ENCODE measurements at regions not wholly inside any gene's neighbourhood (a gene's known extent, or its start where the extent isn't known, plus 50 kb on each side); places are given as distances from the start of the nearest gene placed in this dataset.

DNA sequence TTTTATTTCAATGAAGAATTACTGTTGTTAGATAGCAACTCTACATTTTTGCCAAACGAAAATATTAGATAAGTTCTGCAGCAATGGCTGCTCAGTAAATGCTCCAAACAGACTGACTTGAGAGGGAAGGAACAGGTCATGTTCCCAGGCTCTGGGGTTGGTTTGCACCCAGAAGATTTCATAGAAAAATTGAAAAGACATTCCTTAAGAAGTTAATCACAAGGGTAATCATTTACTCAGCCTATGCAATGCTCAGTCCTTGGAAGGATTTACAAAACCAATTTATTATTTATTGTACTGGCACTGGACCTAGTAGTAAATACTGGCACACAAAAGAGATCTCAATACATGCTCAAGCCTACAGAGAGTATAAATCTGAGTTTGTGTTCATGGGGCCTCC is 179.1 kb upstream of the MTNR1B start:
- TF ChIP-seq, protein P1, sequence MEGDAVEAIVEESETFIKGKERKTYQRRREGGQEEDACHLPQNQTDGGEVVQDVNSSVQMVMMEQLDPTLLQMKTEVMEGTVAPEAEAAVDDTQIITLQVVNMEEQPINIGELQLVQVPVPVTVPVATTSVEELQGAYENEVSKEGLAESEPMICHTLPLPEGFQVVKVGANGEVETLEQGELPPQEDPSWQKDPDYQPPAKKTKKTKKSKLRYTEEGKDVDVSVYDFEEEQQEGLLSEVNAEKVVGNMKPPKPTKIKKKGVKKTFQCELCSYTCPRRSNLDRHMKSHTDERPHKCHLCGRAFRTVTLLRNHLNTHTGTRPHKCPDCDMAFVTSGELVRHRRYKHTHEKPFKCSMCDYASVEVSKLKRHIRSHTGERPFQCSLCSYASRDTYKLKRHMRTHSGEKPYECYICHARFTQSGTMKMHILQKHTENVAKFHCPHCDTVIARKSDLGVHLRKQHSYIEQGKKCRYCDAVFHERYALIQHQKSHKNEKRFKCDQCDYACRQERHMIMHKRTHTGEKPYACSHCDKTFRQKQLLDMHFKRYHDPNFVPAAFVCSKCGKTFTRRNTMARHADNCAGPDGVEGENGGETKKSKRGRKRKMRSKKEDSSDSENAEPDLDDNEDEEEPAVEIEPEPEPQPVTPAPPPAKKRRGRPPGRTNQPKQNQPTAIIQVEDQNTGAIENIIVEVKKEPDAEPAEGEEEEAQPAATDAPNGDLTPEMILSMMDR (IDR thresholded peaks at IDR 0.05; ENCODE audit: insufficient read depth, low read depth, low read length): no peak
- DNase-seq (ENCODE audit: low read depth): no peak
- no peak overlapping the region for H3K4me3 ChIP-seq (ENCODE audit: low read depth, low read length)

DNA sequence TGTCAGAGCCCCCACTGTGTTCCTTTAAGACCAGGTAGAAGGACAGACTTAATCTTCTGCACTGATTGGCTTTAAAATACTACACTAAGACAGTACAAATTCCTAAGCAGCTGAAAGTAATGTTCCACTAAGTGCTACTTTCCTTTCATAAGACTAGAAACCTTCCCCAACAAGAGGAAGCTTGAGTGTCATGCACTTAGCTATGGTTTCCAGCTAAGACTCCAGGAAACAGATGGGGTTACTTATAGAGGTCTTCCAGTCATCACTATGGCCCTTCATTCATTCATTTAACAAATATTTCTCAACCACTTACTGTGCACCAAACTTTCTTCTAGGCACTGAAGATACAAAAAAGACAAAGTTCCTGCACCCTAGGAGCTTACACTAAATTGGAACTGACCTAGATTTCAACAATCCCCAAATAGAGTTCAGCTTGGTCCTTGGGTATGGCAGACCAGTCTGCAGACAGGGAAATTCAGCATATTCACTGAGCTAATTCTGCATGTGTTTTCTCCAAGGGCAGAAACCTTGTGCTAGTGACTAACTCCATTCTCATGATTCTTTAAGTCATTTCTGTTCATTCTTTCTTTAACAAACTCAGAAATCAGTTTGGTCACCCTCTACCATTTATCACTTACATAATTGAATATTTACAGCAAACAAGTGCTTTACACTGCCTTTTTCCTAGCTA is 178.4 kb upstream of the MTNR1B start:
- TF ChIP-seq, protein P1 (IDR thresholded peaks at IDR 0.05; ENCODE audit: insufficient read depth, low read depth, low read length): no peak
- H3K4me3 ChIP-seq (ENCODE audit: low read depth, low read length): no peak overlapping the region
- no peak for DNase-seq (ENCODE audit: low read depth)

DNA sequence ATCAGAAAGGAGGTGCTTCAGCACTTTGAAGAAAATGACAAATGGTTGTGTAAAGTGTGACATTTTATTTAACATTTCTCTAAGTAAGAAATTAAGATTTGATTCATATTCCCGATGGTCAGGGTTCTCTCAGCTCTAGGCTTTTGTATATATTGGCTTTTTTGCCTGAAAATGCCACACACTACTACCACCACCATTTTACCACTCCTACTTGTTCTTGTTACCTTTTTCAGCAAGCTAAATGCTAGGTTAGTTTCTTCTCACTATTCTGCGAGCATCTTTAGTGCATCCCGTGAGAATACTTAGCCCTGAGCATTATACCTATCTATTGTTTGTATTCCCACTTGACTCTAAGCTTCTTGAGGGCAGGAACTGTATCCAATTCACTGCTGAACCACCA is 177.6 kb upstream of the MTNR1B start:
- no peak overlapping the region for H3K4me3 ChIP-seq (ENCODE audit: low read depth, low read length)
- no peak for DNase-seq (ENCODE audit: low read depth)
- TF ChIP-seq, protein P1 (IDR thresholded peaks at IDR 0.05; ENCODE audit: insufficient read depth, low read depth, low read length): no peak

DNA sequence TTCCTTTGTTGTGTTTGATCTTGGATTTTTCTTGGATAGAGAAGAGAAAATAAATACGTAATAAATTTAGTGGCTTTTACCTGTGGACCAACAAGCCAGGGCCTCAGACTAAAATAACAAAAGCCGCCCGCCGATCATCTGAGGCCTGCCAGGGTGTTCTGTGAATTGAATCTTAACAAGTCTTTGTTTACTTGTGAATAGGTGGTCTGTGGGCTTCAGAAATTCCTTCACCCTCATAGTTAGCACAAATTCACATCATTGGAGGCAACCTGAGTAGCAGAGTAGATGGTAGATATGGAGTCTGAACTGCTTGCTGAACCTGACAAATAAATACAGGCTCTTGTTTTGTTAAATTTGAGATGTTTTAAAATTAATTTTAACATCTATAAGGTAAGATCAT is 176.3 kb upstream of the MTNR1B start:
- DNase-seq (ENCODE audit: low read depth): no peak
- TF ChIP-seq, protein P1 (IDR thresholded peaks at IDR 0.05; ENCODE audit: insufficient read depth, low read depth, low read length): no peak

DNA sequence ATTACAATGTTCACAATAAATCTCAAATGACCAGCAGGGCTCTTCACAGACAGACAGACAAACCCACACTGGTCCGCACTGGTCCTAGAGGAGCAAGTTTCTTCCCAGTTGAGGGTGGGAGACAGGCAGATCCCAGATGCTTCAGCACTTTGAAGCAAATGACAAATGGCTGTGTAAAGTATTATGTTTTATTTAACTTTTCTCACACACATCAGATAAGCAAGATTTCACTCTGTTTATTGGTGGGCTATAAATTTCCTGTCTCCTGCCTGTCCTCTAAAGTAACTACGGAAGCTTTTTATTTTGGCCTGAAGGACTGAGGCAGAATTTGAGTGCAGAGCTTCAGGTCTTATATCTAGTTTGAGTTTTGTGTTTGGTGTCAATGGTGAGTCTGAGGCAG is 174.7 kb upstream of the MTNR1B start:
- TF ChIP-seq, protein P1 (IDR thresholded peaks at IDR 0.05; ENCODE audit: insufficient read depth, low read depth, low read length): no peak
- no peak overlapping the region for H3K4me3 ChIP-seq (ENCODE audit: low read depth, low read length)
- no peak for DNase-seq (ENCODE audit: low read depth)

More for the DNA sequence above, 176.3 kb upstream of the MTNR1B start:
- H3K4me3 ChIP-seq (ENCODE audit: low read depth, low read length): no peak overlapping the region

DNA sequence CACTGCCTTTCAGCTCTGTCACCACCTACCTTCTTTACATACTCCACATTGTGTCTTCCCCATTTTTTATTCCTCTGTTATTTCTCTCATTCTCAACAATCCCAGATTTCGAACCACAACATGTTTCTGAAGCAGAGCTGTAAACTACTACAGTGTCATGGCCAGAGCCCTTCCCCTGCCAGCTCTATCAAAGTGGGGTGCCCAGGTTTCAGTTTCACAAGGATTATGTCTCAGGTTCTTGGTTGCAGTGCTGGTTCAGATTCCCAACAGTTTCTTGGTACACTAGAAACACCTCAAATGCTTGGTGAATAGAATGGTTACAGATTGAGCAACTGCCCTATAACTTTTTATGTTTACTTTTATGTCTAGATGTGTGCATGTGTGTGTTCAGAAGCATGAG is 172.7 kb upstream of the MTNR1B start:
- no peak overlapping the region for H3K4me3 ChIP-seq (ENCODE audit: low read depth, low read length)
- no peak for DNase-seq (ENCODE audit: low read depth)
- TF ChIP-seq, protein P1 (IDR thresholded peaks at IDR 0.05; ENCODE audit: insufficient read depth, low read depth, low read length): no peak

DNA sequence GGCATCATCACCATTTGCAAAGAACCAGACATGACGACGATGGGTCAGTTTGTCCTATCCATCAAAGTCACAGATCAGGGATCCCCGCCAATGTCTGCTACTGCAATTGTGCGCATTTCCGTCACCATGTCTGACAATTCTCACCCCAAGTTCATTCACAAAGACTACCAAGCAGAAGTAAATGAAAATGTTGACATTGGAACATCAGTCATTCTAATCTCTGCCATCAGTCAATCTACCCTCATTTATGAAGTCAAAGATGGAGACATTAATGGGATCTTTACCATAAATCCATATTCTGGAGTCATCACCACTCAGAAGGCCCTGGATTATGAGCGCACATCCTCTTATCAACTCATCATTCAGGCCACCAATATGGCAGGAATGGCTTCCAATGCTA is 171.6 kb upstream of the MTNR1B start:
- H3K4me3 ChIP-seq (ENCODE audit: low read depth, low read length): no peak overlapping the region
- no peak for DNase-seq (ENCODE audit: low read depth)
- TF ChIP-seq, protein P1 (IDR thresholded peaks at IDR 0.05; ENCODE audit: insufficient read depth, low read depth, low read length): no peak

Data from fibroblast of villous mesenchyme (primary cell).